Skeletal muscle tissue (tissue), 3 donors: ENCODE measurements at regions not wholly inside any gene's neighbourhood (a gene's known extent, or its start where the extent isn't known, plus 50 kb on each side); places are given as distances from the start of the nearest gene placed in this dataset.

Experiments
- H3K27ac ChIP-seq: one replicate; pipeline ENCODE4 v1.7.0; 2013; ENCODE audit warnings: mild to moderate bottlenecking, low read depth, low read length, inconsistent platforms
- H3K27me3 ChIP-seq, 3 donors: one replicate each; pipeline ENCODE4 v1.7.0; 2013; ENCODE audit warnings: low read length in 3 of 3; ENCODE audit not compliant: control insufficient read depth in 3 of 3, insufficient read depth in 3 of 3
- H3K36me3 ChIP-seq, 3 donors: one replicate each; pipeline ENCODE4 v1.7.0; 2013; ENCODE audit warnings: low read length in 3 of 3; ENCODE audit not compliant: control insufficient read depth in 3 of 3, insufficient read depth in 3 of 3
- H3K4me1 ChIP-seq, 3 donors: one replicate each; pipeline ENCODE4 v1.7.0; 2013; ENCODE audit warnings: low read length in 3 of 3, mild to moderate bottlenecking in 3 of 3; ENCODE audit not compliant: control insufficient read depth in 3 of 3, insufficient read depth in 3 of 3
- H3K4me3 ChIP-seq, 3 donors: one replicate each; pipeline ENCODE4 v1.7.0; 2013; ENCODE audit warnings: low read length in 3 of 3
- H3K9ac ChIP-seq, 3 donors: one replicate each; pipeline ENCODE4 v1.7.0; 2013; ENCODE audit warnings: low read length in 3 of 3, mild to moderate bottlenecking in 3 of 3, moderate library complexity in 2 of 3, low read depth in 1 of 3
- H3K9me3 ChIP-seq, 3 donors: one replicate each; pipeline ENCODE4 v1.7.0; 2013; ENCODE audit warnings: low read length in 3 of 3; ENCODE audit not compliant: control insufficient read depth in 3 of 3
- donor health status: Osteomylitis.

DNA sequence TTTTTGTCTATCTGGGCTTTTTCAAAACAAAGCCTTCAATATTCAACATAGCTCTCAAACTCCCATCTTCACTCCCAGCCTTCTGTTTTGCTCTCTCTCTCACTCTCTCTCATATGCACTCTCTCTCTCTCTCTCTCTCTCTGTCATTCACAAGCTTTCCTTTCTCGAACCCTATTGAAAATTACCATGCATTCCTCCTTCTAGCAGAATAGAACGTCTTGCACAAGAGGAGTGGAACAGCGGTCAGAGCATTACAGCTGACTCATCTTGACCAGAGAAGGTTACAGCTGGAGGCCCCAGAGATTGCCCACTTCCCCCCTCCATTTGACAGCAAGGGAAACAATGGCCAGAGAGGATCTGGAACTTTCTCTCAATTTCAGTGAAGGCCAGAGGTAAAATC is 51.0 kb upstream of the LIFR start:
- H3K36me3 ChIP-seq, result no peaks in the 10 kb centered on the region
- H3K4me1 ChIP-seq, result peaks cover 14 to 21% (median 15%) of the 10 kb centered on the region in 3 donors
- H3K9ac ChIP-seq, result no peak overlapping the region
- H3K27ac ChIP-seq, result peak overlapping the region; percentile 10
- H3K9me3 ChIP-seq, result no peaks in the 10 kb centered on the region
- H3K4me3 ChIP-seq, result peak overlapping the region in 2 of 3 donors; percentile 11 to 32
- no peaks in the 10 kb centered on the region for H3K27me3 ChIP-seq

DNA sequence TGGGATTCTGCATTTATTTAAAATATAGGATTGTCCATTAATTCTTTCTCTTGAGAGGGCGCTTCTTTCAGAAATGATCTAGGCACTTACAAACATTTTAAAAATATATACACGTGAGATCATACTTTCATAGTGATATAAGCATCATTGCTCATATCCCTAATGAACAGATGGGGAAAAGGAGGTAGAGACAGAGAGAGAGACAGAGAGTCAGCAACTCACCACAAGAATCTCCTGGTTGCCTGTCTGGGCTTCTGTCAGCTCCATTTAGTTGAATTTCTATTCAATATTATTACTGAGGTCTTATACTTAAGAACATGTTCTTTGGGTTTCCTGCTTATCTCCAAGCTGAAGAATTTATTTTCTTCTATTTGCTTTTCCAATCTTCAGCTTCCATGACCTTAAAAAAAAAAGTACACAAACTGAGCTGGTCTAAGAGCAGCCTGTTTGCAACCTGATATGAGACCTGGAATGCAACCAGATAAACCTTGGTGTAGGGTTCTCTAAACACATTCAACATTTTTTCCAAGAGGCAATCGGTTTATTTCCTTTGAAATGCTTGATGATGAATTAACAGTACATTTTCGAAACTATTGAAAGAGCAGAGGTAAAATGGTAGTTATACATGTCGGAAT is 51.6 kb upstream of the LIFR start:
- no peaks in the 10 kb centered on the region for H3K9me3 ChIP-seq
- H3K9ac ChIP-seq, result no peak overlapping the region
- peak overlapping the region; percentile 37 for H3K27ac ChIP-seq
- H3K4me1 ChIP-seq, result peaks cover 14 to 21% (median 16%) of the 10 kb centered on the region in 3 donors
- H3K27me3 ChIP-seq, result no peaks in the 10 kb centered on the region
- peak overlapping the region in 1 of 3 donors; percentile 30 for H3K4me3 ChIP-seq
- no peaks in the 10 kb centered on the region for H3K36me3 ChIP-seq

DNA sequence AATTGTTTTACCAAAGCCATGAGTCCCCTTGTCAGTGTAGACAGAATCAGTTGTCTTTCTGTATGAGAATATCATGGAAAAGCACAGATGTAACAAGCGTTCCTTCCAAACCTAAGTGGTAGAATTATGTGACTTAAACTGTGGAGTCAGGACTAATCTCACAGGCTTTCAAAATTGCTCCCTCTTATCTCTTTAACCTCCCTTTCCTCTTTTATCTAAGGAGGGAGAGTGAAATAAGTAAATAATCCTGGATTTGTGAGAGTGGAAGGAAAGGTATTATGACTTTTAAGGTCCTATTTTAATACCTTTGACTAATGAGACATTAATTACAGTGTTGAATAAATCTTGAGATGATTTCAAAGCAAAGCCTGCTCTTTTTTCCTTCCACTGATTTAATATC is 52.4 kb upstream of the LIFR start:
- H3K27me3 ChIP-seq, result no peaks in the 10 kb centered on the region

DNA sequence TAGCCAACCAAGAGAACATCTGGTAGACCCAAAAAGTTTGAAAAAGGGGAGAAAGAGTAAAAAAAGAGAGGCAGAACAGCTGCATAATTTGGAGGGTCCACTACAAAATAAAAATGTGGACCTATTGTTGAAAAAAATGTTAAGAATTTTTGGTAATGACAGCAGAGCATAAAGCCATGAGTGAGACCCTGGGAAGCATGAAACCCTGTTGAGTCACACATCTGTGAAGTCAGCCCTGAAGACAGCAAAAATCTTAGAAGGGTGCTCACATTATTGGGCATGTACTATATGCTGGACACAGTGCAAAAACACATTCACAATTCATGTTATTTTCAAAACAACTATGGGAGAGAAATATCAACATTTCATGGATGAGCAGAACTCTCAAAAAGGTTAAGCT is 56.4 kb upstream of the LIFR start:
- H3K36me3 ChIP-seq, result no peaks in the 10 kb centered on the region
- H3K27me3 ChIP-seq, result no peaks in the 10 kb centered on the region
- no peak overlapping the region for H3K4me3 ChIP-seq
- no peak overlapping the region for H3K9ac ChIP-seq
- H3K4me1 ChIP-seq, result peaks cover 3 to 18% (median 5%) of the 10 kb centered on the region in 3 donors
- no peaks in the 10 kb centered on the region for H3K9me3 ChIP-seq
- H3K27ac ChIP-seq, result no peak overlapping the region

More for the DNA sequence above, 52.4 kb upstream of the LIFR start:
- peaks cover 14 to 21% (median 20%) of the 10 kb centered on the region in 3 donors for H3K4me1 ChIP-seq
- H3K4me3 ChIP-seq, result no peak overlapping the region
- no peak overlapping the region for H3K9ac ChIP-seq
- no peaks in the 10 kb centered on the region for H3K9me3 ChIP-seq
- H3K36me3 ChIP-seq, result no peaks in the 10 kb centered on the region
- H3K27ac ChIP-seq, result no peak overlapping the region

DNA sequence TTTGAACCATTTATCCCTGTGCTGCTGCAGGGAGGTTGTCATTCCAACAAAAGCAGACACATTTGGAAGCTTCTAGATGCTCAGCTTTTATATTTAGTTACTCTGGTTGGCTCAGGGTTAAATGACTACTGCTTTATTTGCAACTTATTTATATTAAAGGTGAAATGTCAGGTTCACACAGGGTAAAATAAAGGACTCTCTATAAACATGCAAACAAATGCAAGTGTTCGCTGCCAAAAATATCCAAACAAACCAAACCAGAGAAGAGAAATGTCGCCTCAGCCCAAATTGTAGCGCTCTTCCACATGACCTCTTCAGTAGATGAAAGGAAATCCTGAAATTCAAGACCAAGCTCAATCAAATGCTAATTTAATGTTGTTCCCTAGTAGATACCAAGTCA is 57.0 kb upstream of the LIFR start:
- no peaks in the 10 kb centered on the region for H3K27me3 ChIP-seq
- no peak overlapping the region for H3K9ac ChIP-seq
- H3K9me3 ChIP-seq, result peaks cover 0 to 5% (median 0%) of the 10 kb centered on the region in 3 donors
- no peak overlapping the region for H3K27ac ChIP-seq
- no peak overlapping the region for H3K4me3 ChIP-seq
- no peaks in the 10 kb centered on the region for H3K36me3 ChIP-seq
- peaks cover 0 to 12% (median 3%) of the 10 kb centered on the region in 3 donors for H3K4me1 ChIP-seq

DNA sequence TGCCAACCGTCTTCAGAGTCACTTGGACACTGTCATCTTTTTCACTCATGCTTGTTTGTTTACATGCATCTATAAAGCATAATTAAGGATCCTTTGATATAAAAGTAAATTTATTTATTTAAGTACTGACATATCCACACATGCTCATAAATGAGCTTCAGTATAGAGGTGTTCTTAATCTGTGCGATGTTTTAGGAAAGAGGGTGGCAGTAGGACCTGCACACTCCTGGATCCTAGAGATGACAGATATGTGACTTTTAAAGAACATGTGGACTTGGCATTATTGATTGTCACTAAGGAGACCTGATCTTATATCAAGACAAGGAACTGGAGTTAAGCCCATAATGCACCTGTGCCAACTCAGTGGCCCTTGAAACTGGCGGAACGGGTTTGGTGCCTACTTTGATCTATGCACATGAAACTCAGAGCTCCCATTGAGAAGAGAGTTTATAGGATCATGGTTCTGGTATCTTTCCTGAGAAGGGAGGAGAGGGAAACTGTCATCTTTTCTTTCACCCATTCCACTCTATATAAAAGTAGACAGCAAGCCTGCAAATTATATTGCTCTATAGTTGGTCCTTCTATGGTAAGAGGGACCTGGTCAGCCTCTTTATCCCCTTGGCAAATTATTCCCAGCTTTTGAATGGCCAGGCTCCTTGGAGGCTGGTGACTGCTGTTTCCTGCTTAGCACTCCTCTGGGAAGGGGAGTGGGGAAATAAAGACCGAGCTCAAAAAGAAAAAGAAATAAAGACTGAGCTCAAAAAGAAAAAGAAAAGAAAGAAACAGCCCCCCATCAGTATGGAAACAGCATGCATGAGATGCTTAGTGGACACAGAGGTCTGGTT is 57.8 kb upstream of the LIFR start:
- Histone ChIP-seq H3K27me3 (no peaks in the 10 kb centered on the region), H3K9me3 (peaks cover 0 to 5% (median 0%) of the 10 kb centered on the region in 3 donors), H3K36me3 (no peaks in the 10 kb centered on the region), H3K27ac (no peak overlapping the region), H3K9ac (no peak overlapping the region), H3K4me3 (no peak overlapping the region), H3K4me1 (peaks cover 0 to 9% (median 0%) of the 10 kb centered on the region in 3 donors)

DNA sequence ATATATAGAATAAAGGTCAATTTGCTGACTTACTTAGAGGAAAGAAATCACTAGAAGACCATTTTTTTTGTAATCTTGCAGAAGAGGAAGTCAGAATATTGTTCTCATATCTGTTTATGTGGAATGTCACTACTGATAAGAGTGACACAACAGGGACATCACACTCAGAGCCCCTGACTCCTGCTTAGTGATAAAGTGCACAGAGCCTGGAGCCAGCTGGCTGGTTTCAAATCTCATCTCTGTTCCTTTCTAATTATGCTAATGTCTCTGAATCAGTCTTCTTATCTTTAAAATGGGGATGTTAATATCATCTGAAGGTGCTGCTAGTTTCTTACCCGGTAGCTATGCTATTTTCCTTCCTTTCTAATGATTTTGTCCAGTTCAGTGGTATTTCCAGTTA is 58.6 kb upstream of the LIFR start:
- no peak overlapping the region for H3K27ac ChIP-seq

DNA sequence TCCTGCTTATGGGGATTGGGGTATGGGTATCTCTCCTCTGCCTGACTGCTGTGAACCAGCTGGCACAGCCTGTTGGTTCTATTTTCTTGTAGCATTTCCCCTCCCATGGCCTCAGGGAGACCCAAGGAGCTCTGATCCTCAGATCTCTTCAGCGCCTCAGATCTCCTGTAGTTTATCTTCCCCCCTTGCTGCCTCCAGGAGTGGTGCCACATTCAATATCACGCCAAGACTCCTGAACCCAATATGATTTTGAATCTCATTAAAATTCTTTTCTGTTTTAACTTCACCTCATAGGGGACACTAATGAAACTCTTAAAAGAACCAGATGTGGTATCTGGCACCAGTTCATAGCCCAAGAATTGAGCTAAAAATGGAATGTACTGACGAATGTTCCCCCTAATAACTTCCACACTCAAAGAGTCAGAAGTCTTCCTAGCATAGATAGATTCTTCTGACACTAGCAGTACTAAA is 59.6 kb upstream of the LIFR start:
- Histone ChIP-seq H3K4me3 (no peak overlapping the region), H3K27ac (no peak overlapping the region)

More for the DNA sequence above, 58.6 kb upstream of the LIFR start:
- H3K36me3 ChIP-seq, result no peaks in the 10 kb centered on the region
- H3K4me1 ChIP-seq, result peaks cover 0 to 9% (median 0%) of the 10 kb centered on the region in 3 donors
- H3K9ac ChIP-seq, result no peak overlapping the region
- H3K4me3 ChIP-seq, result no peak overlapping the region
- peaks cover 0 to 5% (median 0%) of the 10 kb centered on the region in 3 donors for H3K9me3 ChIP-seq
- H3K27me3 ChIP-seq, result no peaks in the 10 kb centered on the region

DNA sequence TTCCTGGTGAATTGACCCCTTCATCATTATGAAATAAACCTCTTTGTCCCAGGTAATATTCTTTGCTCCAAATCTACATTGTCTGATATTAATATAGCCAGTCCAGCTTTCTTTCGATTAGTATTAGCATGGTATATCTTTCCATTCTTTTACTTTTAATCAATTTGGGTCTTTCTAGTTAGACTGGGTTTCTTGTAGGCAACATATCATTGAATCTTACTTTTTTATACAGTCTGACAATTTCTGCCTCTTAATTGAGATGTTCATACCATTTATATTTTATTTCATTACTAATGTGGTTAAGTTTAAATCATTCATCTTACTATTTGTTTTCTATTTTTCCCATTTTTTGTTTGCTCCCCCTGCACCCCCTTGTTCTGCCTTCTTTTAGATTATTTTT is 61.7 kb upstream of the LIFR start:
- no peak overlapping the region for H3K9ac ChIP-seq
- H3K27ac ChIP-seq, result no peak overlapping the region
- no peaks in the 10 kb centered on the region for H3K36me3 ChIP-seq
- no peaks in the 10 kb centered on the region for H3K27me3 ChIP-seq
- no peak overlapping the region for H3K4me3 ChIP-seq
- H3K9me3 ChIP-seq, result peaks cover 0 to 5% (median 0%) of the 10 kb centered on the region in 3 donors
- H3K4me1 ChIP-seq, result peaks cover 0 to 7% (median 0%) of the 10 kb centered on the region in 3 donors

More for the DNA sequence above, 59.6 kb upstream of the LIFR start:
- peaks cover 0 to 5% (median 0%) of the 10 kb centered on the region in 3 donors for H3K9me3 ChIP-seq
- H3K9ac ChIP-seq, result no peak overlapping the region
- no peaks in the 10 kb centered on the region for H3K36me3 ChIP-seq
- peaks cover 0 to 9% (median 0%) of the 10 kb centered on the region in 3 donors for H3K4me1 ChIP-seq
- no peaks in the 10 kb centered on the region for H3K27me3 ChIP-seq

DNA sequence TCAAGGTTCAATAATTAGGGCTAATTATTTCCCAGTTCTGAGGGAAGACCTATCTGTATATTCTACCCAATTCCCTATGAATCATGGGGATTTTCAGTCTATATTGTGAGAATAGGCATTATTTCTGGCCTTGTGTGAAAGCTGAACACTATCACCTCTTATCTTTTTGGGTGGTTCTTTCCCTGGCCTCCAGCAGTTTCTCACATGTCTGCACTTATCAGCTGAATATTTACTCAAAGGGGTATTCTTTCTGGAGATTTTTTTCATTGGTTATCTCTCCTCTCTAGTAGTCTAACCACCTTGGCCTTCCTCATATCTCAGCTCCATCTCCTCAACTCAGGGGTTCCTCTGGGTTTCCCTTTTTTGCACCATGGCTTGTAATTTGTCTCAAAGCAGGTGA is 64.9 kb upstream of the LIFR start:
- no peak overlapping the region for H3K4me3 ChIP-seq
- no peaks in the 10 kb centered on the region for H3K36me3 ChIP-seq
- no peaks in the 10 kb centered on the region for H3K27me3 ChIP-seq
- H3K4me1 ChIP-seq, result no peaks in the 10 kb centered on the region
- H3K9me3 ChIP-seq, result peaks cover 0 to 5% (median 0%) of the 10 kb centered on the region in 3 donors
- no peak overlapping the region for H3K27ac ChIP-seq
- H3K9ac ChIP-seq, result no peak overlapping the region
